ENCODE measurements at regions not wholly inside any gene's neighbourhood (a gene's known extent, or its start where the extent isn't known, plus 50 kb on each side); places are given as distances from the start of the nearest gene placed in this dataset.

DNA sequence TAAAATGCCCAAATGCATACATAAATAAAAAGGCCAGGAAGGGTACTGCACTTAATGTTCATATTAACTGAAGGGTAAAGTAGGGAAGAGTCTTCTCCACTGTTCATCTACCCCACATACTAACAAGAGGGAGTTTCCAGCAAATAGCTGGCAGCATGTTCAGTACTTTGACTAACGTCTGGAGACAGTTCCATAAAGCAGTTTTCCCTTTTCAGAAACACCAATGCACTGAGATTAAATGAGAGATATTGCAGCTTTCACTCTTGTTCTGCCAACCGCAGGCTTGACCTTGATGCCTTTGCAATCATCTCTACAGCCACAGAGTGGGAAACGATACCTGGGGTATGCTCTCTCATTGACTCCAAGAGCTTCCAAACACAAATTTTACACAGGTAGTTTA lies 2123.1 kb upstream of the TENM3 start:
- H3K4me3 ChIP-seq (ENCODE audit: low read depth, low read length): no peak overlapping the region
- H3K27me3 ChIP-seq (ENCODE audit: insufficient read depth, low read depth, severe bottlenecking): no peaks in the 10 kb centered on the region
- TF ChIP-seq, protein P1, sequence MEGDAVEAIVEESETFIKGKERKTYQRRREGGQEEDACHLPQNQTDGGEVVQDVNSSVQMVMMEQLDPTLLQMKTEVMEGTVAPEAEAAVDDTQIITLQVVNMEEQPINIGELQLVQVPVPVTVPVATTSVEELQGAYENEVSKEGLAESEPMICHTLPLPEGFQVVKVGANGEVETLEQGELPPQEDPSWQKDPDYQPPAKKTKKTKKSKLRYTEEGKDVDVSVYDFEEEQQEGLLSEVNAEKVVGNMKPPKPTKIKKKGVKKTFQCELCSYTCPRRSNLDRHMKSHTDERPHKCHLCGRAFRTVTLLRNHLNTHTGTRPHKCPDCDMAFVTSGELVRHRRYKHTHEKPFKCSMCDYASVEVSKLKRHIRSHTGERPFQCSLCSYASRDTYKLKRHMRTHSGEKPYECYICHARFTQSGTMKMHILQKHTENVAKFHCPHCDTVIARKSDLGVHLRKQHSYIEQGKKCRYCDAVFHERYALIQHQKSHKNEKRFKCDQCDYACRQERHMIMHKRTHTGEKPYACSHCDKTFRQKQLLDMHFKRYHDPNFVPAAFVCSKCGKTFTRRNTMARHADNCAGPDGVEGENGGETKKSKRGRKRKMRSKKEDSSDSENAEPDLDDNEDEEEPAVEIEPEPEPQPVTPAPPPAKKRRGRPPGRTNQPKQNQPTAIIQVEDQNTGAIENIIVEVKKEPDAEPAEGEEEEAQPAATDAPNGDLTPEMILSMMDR (IDR thresholded peaks at IDR 0.05; ENCODE audit: low read depth, low read length): no peak
- H3K27ac ChIP-seq: no peak overlapping the region
- DNase-seq: no peak
- no peaks in the 10 kb centered on the region for H3K36me3 ChIP-seq
- no peaks in the 10 kb centered on the region for H3K9me3 ChIP-seq (ENCODE audit: severe bottlenecking)

- no peaks in the 10 kb centered on the region for H3K9me3 ChIP-seq (ENCODE audit: severe bottlenecking)
- H3K27me3 ChIP-seq (ENCODE audit: insufficient read depth, low read depth, severe bottlenecking): no peaks in the 10 kb centered on the region
- TF ChIP-seq, protein P1 (IDR thresholded peaks at IDR 0.05; ENCODE audit: low read depth, low read length): no peak
- no peaks in the 10 kb centered on the region for H3K36me3 ChIP-seq
- H3K4me3 ChIP-seq (ENCODE audit: low read depth, low read length): peak overlapping the region; percentile 17
- peak; percentile 40 for DNase-seq
- no peak overlapping the region for H3K27ac ChIP-seq
Measured at GRCh38 chr4:180134091-180134866, 2108.9 kb upstream of the TENM3 start.

- no peak overlapping the region for H3K27ac ChIP-seq
- H3K4me3 ChIP-seq (ENCODE audit: low read depth, low read length): no peak overlapping the region
- no peak for DNase-seq
- no peaks in the 10 kb centered on the region for H3K36me3 ChIP-seq
- no peaks in the 10 kb centered on the region for H3K27me3 ChIP-seq (ENCODE audit: insufficient read depth, low read depth, severe bottlenecking)
- no peaks in the 10 kb centered on the region for H3K9me3 ChIP-seq (ENCODE audit: severe bottlenecking)
- TF ChIP-seq, protein P1 (IDR thresholded peaks at IDR 0.05; ENCODE audit: low read depth, low read length): no peak
Measured at GRCh38 chr4:180141734-180142133, 2101.5 kb upstream of the TENM3 start.

GRCh38 chr4:180148737-180149136 lies 2094.5 kb upstream of the TENM3 start:
- no peak for DNase-seq
- Histone ChIP-seq H3K27me3 (ENCODE audit: insufficient read depth, low read depth, severe bottlenecking) (no peaks in the 10 kb centered on the region), H3K36me3 (no peaks in the 10 kb centered on the region), H3K27ac (no peak overlapping the region), H3K4me3 (ENCODE audit: low read depth, low read length) (no peak overlapping the region), H3K9me3 (ENCODE audit: severe bottlenecking) (no peaks in the 10 kb centered on the region)
- TF ChIP-seq, protein P1 (IDR thresholded peaks at IDR 0.05; ENCODE audit: low read depth, low read length): no peak

- Histone ChIP-seq H3K36me3 (no peaks in the 10 kb centered on the region), H3K4me3 (ENCODE audit: low read depth, low read length) (no peak overlapping the region), H3K27ac (no peak overlapping the region), H3K27me3 (ENCODE audit: insufficient read depth, low read depth, severe bottlenecking) (no peaks in the 10 kb centered on the region), H3K9me3 (ENCODE audit: severe bottlenecking) (no peaks in the 10 kb centered on the region)
- no peak for DNase-seq
- TF ChIP-seq, protein P1 (IDR thresholded peaks at IDR 0.05; ENCODE audit: low read depth, low read length): peak; percentile 38
Measured at GRCh38 chr4:180150818-180151217, 2092.4 kb upstream of the TENM3 start.

GRCh38 chr4:180152831-180153230 lies 2090.4 kb upstream of the TENM3 start:
- Histone ChIP-seq H3K9me3 (ENCODE audit: severe bottlenecking) (no peaks in the 10 kb centered on the region), H3K36me3 (no peaks in the 10 kb centered on the region), H3K27ac (no peak overlapping the region), H3K4me3 (ENCODE audit: low read depth, low read length) (no peak overlapping the region), H3K27me3 (ENCODE audit: insufficient read depth, low read depth, severe bottlenecking) (no peaks in the 10 kb centered on the region)
- TF ChIP-seq, protein P1 (IDR thresholded peaks at IDR 0.05; ENCODE audit: low read depth, low read length): no peak
- no peak for DNase-seq
